ENCODE measurements at regions not wholly inside any gene's neighbourhood (a gene's known extent, or its start where the extent isn't known, plus 50 kb on each side); places are given as distances from the start of the nearest gene placed in this dataset.

DNA sequence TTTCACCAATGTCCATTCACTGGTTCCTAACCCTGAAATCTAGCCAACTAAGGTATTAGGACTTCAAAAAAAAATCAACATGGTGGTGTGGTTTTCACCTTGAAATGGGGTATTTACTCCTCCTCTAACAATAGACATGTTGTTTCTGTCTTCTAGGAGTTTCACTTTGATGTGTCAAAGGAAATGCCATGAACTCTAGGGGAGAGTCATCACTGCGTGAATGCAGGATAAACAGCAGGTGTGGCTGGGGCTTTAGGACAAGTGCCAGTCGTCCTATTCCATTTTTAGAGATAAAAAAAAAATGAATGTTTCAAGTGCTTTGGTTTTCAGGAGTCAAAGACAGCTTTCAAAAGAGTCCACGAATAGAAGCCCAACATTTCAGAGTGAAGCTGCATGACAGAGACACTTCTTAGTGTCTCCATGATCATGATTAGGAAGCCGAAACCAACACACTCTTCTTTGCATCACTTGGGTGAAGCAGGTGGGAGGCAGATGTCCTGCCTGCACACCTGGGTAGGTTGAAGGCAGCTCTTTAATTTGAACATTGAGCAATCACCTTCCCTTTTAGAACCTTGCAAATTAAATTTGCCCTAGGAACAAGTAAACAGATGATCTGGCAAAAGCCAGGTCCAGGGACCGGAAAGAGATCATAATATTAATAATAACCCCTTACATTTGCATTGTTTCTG, 328.5 kb upstream of the PRDM1 start:
- H3K9me3 ChIP-seq (ENCODE audit: control insufficient read depth in 1 of 2, insufficient read depth in 1 of 2, low read length in 2 of 2) = no peaks in the 10 kb centered on the region
- H3K4me3 ChIP-seq (ENCODE audit: low read length) = no peak overlapping the region
- TF ChIP-seq, protein P1, sequence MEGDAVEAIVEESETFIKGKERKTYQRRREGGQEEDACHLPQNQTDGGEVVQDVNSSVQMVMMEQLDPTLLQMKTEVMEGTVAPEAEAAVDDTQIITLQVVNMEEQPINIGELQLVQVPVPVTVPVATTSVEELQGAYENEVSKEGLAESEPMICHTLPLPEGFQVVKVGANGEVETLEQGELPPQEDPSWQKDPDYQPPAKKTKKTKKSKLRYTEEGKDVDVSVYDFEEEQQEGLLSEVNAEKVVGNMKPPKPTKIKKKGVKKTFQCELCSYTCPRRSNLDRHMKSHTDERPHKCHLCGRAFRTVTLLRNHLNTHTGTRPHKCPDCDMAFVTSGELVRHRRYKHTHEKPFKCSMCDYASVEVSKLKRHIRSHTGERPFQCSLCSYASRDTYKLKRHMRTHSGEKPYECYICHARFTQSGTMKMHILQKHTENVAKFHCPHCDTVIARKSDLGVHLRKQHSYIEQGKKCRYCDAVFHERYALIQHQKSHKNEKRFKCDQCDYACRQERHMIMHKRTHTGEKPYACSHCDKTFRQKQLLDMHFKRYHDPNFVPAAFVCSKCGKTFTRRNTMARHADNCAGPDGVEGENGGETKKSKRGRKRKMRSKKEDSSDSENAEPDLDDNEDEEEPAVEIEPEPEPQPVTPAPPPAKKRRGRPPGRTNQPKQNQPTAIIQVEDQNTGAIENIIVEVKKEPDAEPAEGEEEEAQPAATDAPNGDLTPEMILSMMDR (IDR thresholded peaks at IDR 0.05) = no peak
- ChIA-PET CTCF (no interaction called here), POLR2A (no interaction called here)
- DNase-seq (no peak), ATAC-seq (ENCODE audit: poor library complexity) (no peak)
- Mint-ChIP-seq H3K27me3 (peaks cover 3% of the 10 kb centered on the region), H3K4me3 (no peak overlapping the region), H3K27ac (no peak overlapping the region), H3K4me1 (ENCODE audit: low read depth) (no peaks in the 10 kb centered on the region), H3K36me3 (ENCODE audit: low read depth) (no peaks in the 10 kb centered on the region), H3K9me3 (no peaks in the 10 kb centered on the region)
- no peaks in the 10 kb centered on the region for H3K4me1 ChIP-seq (ENCODE audit: insufficient read depth, low read length)
- no peak overlapping the region for H3K27ac ChIP-seq (ENCODE audit: low read depth in 1 of 2, low read length in 2 of 2)
- no peaks in the 10 kb centered on the region for H3K36me3 ChIP-seq (ENCODE audit: insufficient read depth, low read length)
- intact Hi-C loops (cut with DNase I, micrococcal nuclease) = no loop called here
- no peaks in the 10 kb centered on the region for H3K27me3 ChIP-seq (ENCODE audit: control insufficient read depth in 1 of 2, insufficient read depth in 2 of 2, low read length in 2 of 2)

DNA sequence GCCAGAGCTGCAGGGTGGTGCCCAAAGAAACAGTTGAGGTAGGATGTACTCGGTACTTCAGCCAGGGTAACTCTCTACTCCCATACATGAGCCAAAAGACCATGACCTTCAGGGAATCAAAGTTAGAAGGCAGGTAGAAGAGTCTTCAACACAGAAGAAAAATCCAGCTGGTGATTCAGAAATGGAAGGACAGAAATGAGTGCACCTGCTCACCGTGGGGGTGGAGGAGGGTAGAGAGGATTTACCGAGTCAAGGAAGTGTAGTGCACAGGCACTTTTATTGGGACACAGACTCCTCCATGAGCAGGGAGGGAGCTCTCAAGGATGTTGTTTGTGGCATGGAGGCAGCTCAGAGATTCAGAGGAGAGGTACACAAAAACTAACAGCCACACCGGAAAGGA, 330.3 kb upstream of the PRDM1 start:
- H3K27me3 ChIP-seq (ENCODE audit: control insufficient read depth in 1 of 2, insufficient read depth in 2 of 2, low read length in 2 of 2) = no peaks in the 10 kb centered on the region
- no peak for DNase-seq
- no peak overlapping the region for H3K27ac Mint-ChIP-seq
- TF ChIP-seq, protein P1 (IDR thresholded peaks at IDR 0.05) = no peak
- POLR2A ChIA-PET = no interaction called here
- no peaks in the 10 kb centered on the region for H3K36me3 Mint-ChIP-seq (ENCODE audit: low read depth)
- CTCF ChIA-PET = no interaction called here
- no peaks in the 10 kb centered on the region for H3K4me1 ChIP-seq (ENCODE audit: insufficient read depth, low read length)
- no peak for ATAC-seq (ENCODE audit: poor library complexity)
- H3K9me3 ChIP-seq (ENCODE audit: control insufficient read depth in 1 of 2, insufficient read depth in 1 of 2, low read length in 2 of 2) = no peaks in the 10 kb centered on the region
- H3K4me3 ChIP-seq (ENCODE audit: low read length) = no peak overlapping the region
- H3K27ac ChIP-seq (ENCODE audit: low read depth in 1 of 2, low read length in 2 of 2) = no peak overlapping the region
- H3K4me1 Mint-ChIP-seq (ENCODE audit: low read depth) = no peaks in the 10 kb centered on the region
- peaks cover 3% of the 10 kb centered on the region for H3K27me3 Mint-ChIP-seq
- no peak overlapping the region for H3K4me3 Mint-ChIP-seq
- H3K36me3 ChIP-seq (ENCODE audit: insufficient read depth, low read length) = no peaks in the 10 kb centered on the region
- peaks cover 2% of the 10 kb centered on the region for H3K9me3 Mint-ChIP-seq
- intact Hi-C loops (cut with DNase I, micrococcal nuclease) = no loop called here

DNA sequence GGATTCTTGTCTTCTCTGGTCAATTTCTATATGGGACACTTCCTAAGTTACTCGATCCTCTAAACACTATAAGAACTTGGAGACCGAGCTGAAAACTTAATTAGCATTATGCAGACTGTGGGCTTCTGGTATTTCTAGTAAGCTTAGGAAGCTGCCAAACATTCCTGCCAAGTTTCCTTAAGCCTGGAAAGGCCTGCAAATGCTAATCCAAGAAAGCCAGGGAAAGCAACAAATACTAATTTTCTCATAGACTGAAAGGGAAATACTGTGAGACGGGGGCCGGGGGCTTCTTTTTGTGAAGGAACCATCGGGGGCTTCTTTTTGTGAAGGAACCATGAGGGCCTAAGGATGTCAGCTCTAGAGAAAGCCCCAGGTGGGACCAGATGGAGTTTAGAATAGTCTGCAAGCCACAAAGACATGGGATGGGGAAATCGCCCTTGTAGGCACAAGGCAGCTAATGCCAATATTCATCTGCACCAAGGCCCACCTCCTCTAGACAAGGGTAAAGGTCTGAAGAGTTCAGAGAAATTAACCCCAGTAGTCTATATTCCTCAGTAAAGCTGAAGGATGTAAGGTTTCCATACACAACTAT, 332.4 kb upstream of the PRDM1 start:
- CTCF ChIA-PET = interaction anchor here (0.7 kb wide), 1 partner anchor 23 kb away, joined by 4 read pairs; no protein-coding TSS in a partner anchor
- ATAC-seq (ENCODE audit: poor library complexity) (no peak), DNase-seq (no peak)
- no peaks in the 10 kb centered on the region for H3K27me3 Mint-ChIP-seq
- no peaks in the 10 kb centered on the region for H3K36me3 Mint-ChIP-seq (ENCODE audit: low read depth)
- Histone ChIP-seq H3K4me1 (ENCODE audit: insufficient read depth, low read length) (no peaks in the 10 kb centered on the region), H3K36me3 (ENCODE audit: insufficient read depth, low read length) (no peaks in the 10 kb centered on the region), H3K27ac (ENCODE audit: low read depth in 1 of 2, low read length in 2 of 2) (no peak overlapping the region), H3K27me3 (ENCODE audit: control insufficient read depth in 1 of 2, insufficient read depth in 2 of 2, low read length in 2 of 2) (no peaks in the 10 kb centered on the region), H3K9me3 (ENCODE audit: control insufficient read depth in 1 of 2, insufficient read depth in 1 of 2, low read length in 2 of 2) (no peaks in the 10 kb centered on the region), H3K4me3 (ENCODE audit: low read length) (no peak overlapping the region)
- peaks cover 2% of the 10 kb centered on the region for H3K9me3 Mint-ChIP-seq
- H3K4me1 Mint-ChIP-seq (ENCODE audit: low read depth) = no peaks in the 10 kb centered on the region
- POLR2A ChIA-PET = no interaction called here
- no peak overlapping the region for H3K4me3 Mint-ChIP-seq
- no peak overlapping the region for H3K27ac Mint-ChIP-seq
- TF ChIP-seq, protein P1 (IDR thresholded peaks at IDR 0.05) = no peak
- intact Hi-C loops (cut with DNase I, micrococcal nuclease) = no loop called here
